WI38 (cell line): ENCODE measurements at regions not wholly inside any gene's neighbourhood (a gene's known extent, or its start where the extent isn't known, plus 50 kb on each side); places are given as distances from the start of the nearest gene placed in this dataset.

ENCODE experiments used
- H3K4me3 ChIP-seq: 2 replicates; pipeline ENCODE4 v1.5.1; 2011; ENCODE audit warnings: low read depth, mild to moderate bottlenecking, control low read depth, low read length
- TF ChIP-seq, protein P1 (sequence below): IDR thresholded peaks from 2 replicates; pipeline ENCODE4 v1.5.1; 2012; ENCODE audit warnings: low read depth, mild to moderate bottlenecking, control low read depth, low read length

DNA sequence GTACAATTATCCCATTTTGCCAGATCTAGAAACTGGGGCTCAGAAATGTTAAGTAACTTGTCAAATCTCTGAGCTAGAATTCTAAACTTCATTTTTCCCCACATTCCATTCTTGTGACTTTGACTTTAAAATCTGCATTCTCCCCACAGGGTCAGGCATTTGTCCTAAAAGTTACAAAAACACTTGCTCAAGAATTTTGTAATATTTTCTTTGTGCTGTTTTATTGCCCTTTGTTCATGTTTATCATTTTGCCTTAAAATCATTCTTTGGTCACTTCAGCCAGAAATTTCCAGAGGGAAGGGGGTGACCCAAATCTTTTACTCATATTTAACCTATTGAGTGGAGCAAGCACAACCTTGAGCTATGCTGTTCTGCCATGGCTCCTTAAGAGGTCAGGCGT lies 120.1 kb upstream of the CCL21 start:
- TF ChIP-seq, protein P1, sequence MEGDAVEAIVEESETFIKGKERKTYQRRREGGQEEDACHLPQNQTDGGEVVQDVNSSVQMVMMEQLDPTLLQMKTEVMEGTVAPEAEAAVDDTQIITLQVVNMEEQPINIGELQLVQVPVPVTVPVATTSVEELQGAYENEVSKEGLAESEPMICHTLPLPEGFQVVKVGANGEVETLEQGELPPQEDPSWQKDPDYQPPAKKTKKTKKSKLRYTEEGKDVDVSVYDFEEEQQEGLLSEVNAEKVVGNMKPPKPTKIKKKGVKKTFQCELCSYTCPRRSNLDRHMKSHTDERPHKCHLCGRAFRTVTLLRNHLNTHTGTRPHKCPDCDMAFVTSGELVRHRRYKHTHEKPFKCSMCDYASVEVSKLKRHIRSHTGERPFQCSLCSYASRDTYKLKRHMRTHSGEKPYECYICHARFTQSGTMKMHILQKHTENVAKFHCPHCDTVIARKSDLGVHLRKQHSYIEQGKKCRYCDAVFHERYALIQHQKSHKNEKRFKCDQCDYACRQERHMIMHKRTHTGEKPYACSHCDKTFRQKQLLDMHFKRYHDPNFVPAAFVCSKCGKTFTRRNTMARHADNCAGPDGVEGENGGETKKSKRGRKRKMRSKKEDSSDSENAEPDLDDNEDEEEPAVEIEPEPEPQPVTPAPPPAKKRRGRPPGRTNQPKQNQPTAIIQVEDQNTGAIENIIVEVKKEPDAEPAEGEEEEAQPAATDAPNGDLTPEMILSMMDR: no peak
- no peak overlapping the region for H3K4me3 ChIP-seq

DNA sequence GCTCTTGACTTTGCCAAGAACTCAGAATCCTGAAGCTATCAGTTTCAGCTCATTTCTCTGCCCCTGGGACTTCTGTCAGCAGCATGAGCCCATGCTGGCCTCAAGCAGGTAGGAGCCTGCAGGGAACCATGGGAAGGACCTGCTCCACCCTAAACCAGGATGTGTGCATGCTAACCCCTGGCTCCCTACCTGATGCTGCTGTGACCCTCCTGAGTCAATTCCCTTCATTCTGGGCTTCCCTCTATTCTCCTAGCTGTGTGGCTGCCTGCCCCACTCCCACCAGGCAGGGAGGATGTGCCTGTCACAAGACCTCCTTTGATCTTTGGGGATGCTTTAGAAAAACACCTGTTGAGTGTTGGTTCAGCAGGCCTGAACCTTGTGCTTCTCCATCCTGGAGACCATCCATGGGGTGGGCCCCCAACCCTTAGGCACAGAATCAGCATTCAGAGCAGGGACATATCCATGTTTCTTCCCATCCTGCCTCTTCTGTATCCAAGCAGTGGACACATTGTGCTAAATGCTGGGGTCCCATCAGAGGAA lies 117.1 kb upstream of the CCL21 start:
- TF ChIP-seq, protein P1: no peak
- no peak overlapping the region for H3K4me3 ChIP-seq

DNA sequence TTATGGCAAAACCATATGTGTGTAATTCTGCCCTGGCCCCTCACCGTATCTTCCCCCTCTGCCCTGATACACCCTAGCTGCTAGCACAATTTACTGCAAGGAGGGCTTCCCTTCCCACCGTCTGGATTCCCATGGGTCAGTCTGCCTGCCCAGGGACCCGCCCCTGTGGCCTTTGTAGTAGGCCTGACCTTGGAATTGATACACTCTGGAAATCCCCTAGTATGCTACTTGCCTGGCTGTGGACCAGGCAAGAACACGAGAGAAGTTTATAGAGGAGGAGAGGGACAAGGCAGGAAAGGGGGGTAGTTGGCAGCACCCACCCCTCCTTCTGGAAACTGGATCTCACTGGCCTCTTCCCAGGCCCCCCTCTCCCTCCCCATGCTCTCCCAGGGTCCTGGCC lies 115.8 kb upstream of the CCL21 start:
- TF ChIP-seq, protein P1: no peak
- H3K4me3 ChIP-seq: no peak overlapping the region

DNA sequence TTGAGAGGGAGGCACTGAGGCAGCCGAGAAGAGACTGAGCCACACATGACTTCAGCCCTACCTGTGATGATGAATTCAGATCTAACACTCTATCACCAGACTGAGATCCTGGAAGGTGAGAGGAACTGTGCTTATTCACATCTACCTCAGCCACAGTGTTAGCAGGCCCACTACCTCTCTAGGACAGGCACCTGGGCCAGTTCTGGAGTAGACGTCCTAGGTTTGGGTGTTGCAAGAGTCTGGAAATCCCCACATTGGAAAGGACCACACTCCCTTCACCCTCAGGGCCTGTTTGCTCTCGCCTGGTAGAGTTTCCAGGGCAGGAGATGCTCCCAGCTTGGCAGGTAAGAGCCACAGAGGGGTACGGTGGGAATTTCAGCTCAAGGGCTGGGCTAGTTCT lies 113.8 kb upstream of the CCL21 start:
- TF ChIP-seq, protein P1: no peak

DNA sequence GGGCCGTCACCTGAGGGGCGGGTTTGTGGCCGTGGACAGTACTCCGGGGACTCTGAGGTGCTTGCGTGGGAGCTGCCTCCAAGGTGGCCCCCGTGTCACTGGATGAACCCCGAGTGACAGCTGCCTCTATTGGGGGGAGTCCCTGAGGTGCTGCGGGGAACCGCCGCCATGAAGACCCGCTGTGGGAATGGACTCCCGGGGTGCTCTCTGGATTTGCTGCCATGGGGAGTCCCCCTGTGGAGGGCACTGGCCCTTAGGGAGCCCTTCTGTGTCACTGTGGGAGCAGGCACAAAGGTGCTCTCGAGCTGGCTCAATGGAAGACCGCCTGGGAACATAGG lies 100.2 kb upstream of the CCL21 start:
- TF ChIP-seq, protein P1: no peak
- no peak overlapping the region for H3K4me3 ChIP-seq

More for the DNA sequence above, 113.8 kb upstream of the CCL21 start:
- H3K4me3 ChIP-seq: no peak overlapping the region

DNA sequence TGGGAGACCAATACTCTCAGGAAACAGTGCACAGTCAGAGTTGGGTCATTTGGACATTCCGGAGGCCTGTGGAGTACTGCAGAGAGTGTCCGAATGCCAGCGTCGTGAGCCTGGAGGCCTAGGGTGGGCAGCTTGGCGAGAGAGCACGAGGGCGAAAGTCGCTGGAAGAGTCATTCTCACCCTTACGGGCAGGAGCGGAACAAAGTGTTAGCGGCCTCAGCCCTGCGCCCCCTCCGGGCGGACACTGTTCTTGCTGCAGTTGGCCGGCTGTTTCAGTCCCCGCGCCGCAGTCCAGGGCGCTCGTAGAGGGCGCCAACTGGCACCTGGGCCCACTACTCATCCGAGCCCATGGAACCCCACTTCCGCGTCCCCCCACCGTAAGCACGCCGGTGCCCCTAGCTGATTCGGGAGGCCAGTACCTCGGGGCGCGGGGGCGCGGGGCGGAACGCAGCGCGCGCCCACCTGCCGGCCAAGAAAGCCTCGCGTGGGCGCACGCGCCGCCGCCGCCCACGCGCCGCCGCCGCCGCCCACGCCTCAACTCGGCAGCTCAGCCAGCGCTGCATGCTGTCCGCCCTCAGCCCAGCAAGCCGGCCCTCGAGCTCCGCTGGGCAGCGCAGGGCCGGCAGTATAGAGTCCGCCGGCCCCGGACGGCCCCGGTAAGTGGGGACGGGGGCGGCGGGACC lies 99.7 kb upstream of the CCL21 start:
- TF ChIP-seq, protein P1: no peak
- no peak overlapping the region for H3K4me3 ChIP-seq

DNA sequence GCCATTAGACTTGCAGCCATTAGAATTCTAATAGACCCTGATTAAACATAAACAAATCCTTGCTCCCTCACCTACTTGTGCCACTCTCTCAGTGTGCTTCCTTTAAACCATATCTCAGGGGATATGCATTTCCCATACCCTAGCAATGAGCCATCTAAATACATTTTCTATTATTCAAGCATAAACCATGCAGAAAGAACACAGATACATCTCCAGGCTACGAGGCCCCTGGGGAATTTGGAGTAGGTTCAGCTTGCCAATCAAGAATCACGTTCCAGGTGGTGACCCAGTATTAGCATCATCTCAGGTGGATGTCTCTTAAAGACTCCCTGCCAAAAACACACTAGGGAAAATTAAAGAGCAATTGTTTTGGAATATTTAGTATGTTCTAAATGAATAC lies 93.0 kb upstream of the CCL21 start:
- TF ChIP-seq, protein P1: no peak
- H3K4me3 ChIP-seq: no peak overlapping the region
